Liver (tissue), 8 donors: ENCODE measurements at regions not wholly inside any gene's neighbourhood (a gene's known extent, or its start where the extent isn't known, plus 50 kb on each side); places are given as distances from the start of the nearest gene placed in this dataset.
"Not testable (repeated sequence)": the region's sequence is repeated elsewhere in the genome, so short reads cannot be mapped to it uniquely, and the experiment has no call there.

Experiments used
- DNase-seq: peaks from one replicate; pipeline ENCODE4 v3.0.0-alpha.2; 2017; ENCODE audit warnings: low spot score
- H3K27ac ChIP-seq, 2 donors: one replicate each; pipeline ENCODE4 v1.7.0; 2013; ENCODE audit warnings: inconsistent platforms in 2 of 2, low read length in 2 of 2, control low read depth in 1 of 2, low read depth in 1 of 2, mild to moderate bottlenecking in 1 of 2
- H3K27me3 ChIP-seq, 4 donors: one replicate each; pipeline versions ENCODE4 v1.6.1 to v1.7.0; 2013; ENCODE audit warnings: low read length in 3 of 4, inconsistent platforms in 1 of 4, mild to moderate bottlenecking in 1 of 4, moderate library complexity in 1 of 4; ENCODE audit not compliant: control insufficient read depth in 4 of 4, insufficient read depth in 4 of 4
- H3K36me3 ChIP-seq, 4 donors: one replicate each; pipeline versions ENCODE4 v1.6.1 to v1.7.0; 2013; ENCODE audit warnings: low read length in 3 of 4, mild to moderate bottlenecking in 3 of 4, low read depth in 1 of 4, moderate library complexity in 1 of 4; ENCODE audit not compliant: control insufficient read depth in 4 of 4, insufficient read depth in 3 of 4
- H3K4me1 ChIP-seq, 4 donors: one replicate each; pipeline versions ENCODE4 v1.6.1 to v1.7.0; 2013; ENCODE audit warnings: low read length in 3 of 4, mild to moderate bottlenecking in 3 of 4, moderate library complexity in 1 of 4; ENCODE audit not compliant: control insufficient read depth in 4 of 4, insufficient read depth in 4 of 4
- H3K4me3 ChIP-seq, 3 donors: one replicate each; pipeline versions ENCODE4 v1.6.1 to v1.7.0; 2013; ENCODE audit warnings: low read length in 3 of 3, control low read depth in 1 of 3, low read depth in 1 of 3, mild to moderate bottlenecking in 1 of 3
- H3K9ac ChIP-seq, 2 donors: one replicate each; pipeline ENCODE4 v1.7.0; 2013; ENCODE audit warnings: low read length in 2 of 2, mild to moderate bottlenecking in 2 of 2, moderate library complexity in 2 of 2, control low read depth in 1 of 2, low read depth in 1 of 2
- H3K9me3 ChIP-seq, 4 donors: one replicate each; pipeline versions ENCODE4 v1.6.1 to v1.7.0; 2013; ENCODE audit warnings: low read length in 3 of 4; ENCODE audit not compliant: control insufficient read depth in 4 of 4
- ATF3 ChIP-seq: IDR thresholded peaks from 2 replicates; pipeline ENCODE4 v1.6.1; 2016; ENCODE audit warnings: antibody characterized with exemption
- CTCF ChIP-seq: fragments of 150-350 bp; IDR thresholded peaks from 2 replicates; pipeline ENCODE4 v1.5.1; 2017; ENCODE audit warnings: improper control_type of control experiment, low read depth, low read length; ENCODE audit not compliant: missing input control
- EGR1 ChIP-seq, 2 donors: IDR thresholded peaks; 2 replicates each; pipeline ENCODE4 v1.6.1; 2016 to 2018; ENCODE audit warnings: antibody characterized with exemption in 2 of 2, low read depth in 2 of 2
- FOXA1 ChIP-seq: IDR thresholded peaks from 2 replicates; pipeline ENCODE4 v1.6.1; 2016; ENCODE audit warnings: antibody characterized with exemption
- FOXA2 ChIP-seq: IDR thresholded peaks from 2 replicates; pipeline ENCODE4 v1.6.1; 2016; ENCODE audit warnings: antibody characterized with exemption
- GABPA ChIP-seq, 2 donors: IDR thresholded peaks in 1 of 2; conservative IDR thresholded peaks in 1 of 2; 2 replicates each; pipeline ENCODE4 v1.6.1; 2016; ENCODE audit warnings: antibody characterized with exemption in 2 of 2, mild to moderate bottlenecking in 1 of 2, moderate library complexity in 1 of 2
- HNF4A ChIP-seq, 2 donors: conservative IDR thresholded peaks; 2 replicates each; pipeline ENCODE4 v1.6.1; 2016; ENCODE audit warnings: antibody characterized with exemption in 2 of 2, mild to moderate bottlenecking in 2 of 2
- HNF4G ChIP-seq: IDR thresholded peaks from 2 replicates; pipeline ENCODE4 v1.6.1; 2016; ENCODE audit warnings: antibody characterized with exemption
- JUND ChIP-seq, 2 donors: IDR thresholded peaks; 2 replicates each; pipeline ENCODE4 v1.6.1; 2016; ENCODE audit warnings: antibody characterized with exemption in 2 of 2
- MAX ChIP-seq: IDR thresholded peaks from 2 replicates; pipeline ENCODE4 v1.6.1; 2016; ENCODE audit warnings: antibody characterized with exemption
- NR2F2 ChIP-seq: IDR thresholded peaks from 2 replicates; pipeline ENCODE4 v1.6.1; 2016; ENCODE audit warnings: antibody characterized with exemption
- RAD21 ChIP-seq, 2 donors: IDR thresholded peaks; 2 replicates each; pipeline ENCODE4 v1.6.1; 2016; ENCODE audit warnings: antibody characterized with exemption in 2 of 2, mild to moderate bottlenecking in 2 of 2
- RXRA ChIP-seq, 2 donors: IDR thresholded peaks; 2 replicates each; pipeline ENCODE4 v1.6.1; 2017 to 2018; ENCODE audit warnings: antibody characterized with exemption in 2 of 2, mild to moderate bottlenecking in 1 of 2
- SP1 ChIP-seq: IDR thresholded peaks from 2 replicates; pipeline ENCODE4 v1.6.1; 2018; ENCODE audit warnings: antibody characterized with exemption, mild to moderate bottlenecking
- TAF1 ChIP-seq: conservative IDR thresholded peaks from 2 replicates; pipeline ENCODE4 v1.6.1; 2016; ENCODE audit warnings: antibody characterized with exemption, mild to moderate bottlenecking
- YY1 ChIP-seq: IDR thresholded peaks from 2 replicates; pipeline ENCODE4 v1.6.1; 2016; ENCODE audit warnings: antibody characterized with exemption, mild to moderate bottlenecking
- ZBTB33 ChIP-seq: IDR thresholded peaks from 2 replicates; pipeline ENCODE4 v1.6.1; 2016; ENCODE audit warnings: antibody characterized with exemption
- WGBS: extraction: QIAGEN DNeasy Blood & Tissue Kit; methylation state at CpG from one replicate; pipeline ENCODE4 v1.1.7; 2013; 5-methylcytosine and 5-hydroxymethylcytosine counted together
- donor health status: healthy.
- donor health status: healthy.
- donor health status: healthy.
- donor health status: healthy.
- donor health status: healthy.

- TF ChIP-seq HNF4G (no peak), FOXA2 (no peak), CTCF (peak; percentile 53), RXRA (IDR thresholded peaks at IDR 0.05) (no peak), EGR1 (IDR thresholded peaks at IDR 0.05; ENCODE audit: low read depth in 2 of 2) (no peak), TAF1 (no peak), ZBTB33 (no peak), NR2F2 (no peak), RAD21 (IDR thresholded peaks at IDR 0.05) (peak; percentile 82 to 90), JUND (IDR thresholded peaks at IDR 0.05) (no peak), HNF4A (conservative IDR thresholded peaks at IDR 0.05) (no peak), ATF3 (no peak), YY1 (no peak), SP1 (no peak), GABPA (IDR thresholded peaks at IDR 0.05 in 1 of 2, conservative IDR thresholded peaks at IDR 0.05 in 1 of 2) (no peak), FOXA1 (no peak), MAX (no peak)
- H3K9ac ChIP-seq, result no peak overlapping the region
Observed at GRCh38 chr5:102681403-102681983, 73.6 kb upstream of the PAM start.

GRCh38 chr5:102682101-102682647 is 72.9 kb upstream of the PAM start:
- Histone ChIP-seq H3K4me1 (peaks cover 0 to 6% (median 2%) of the 10 kb centered on the region in 4 donors), H3K27me3 (no peaks in the 10 kb centered on the region), H3K9me3 (no peaks in the 10 kb centered on the region), H3K36me3 (no peaks in the 10 kb centered on the region), H3K9ac (no peak overlapping the region), H3K27ac (no peak overlapping the region), H3K4me3 (no peak overlapping the region)
- no peak for TF ChIP-seq EGR1 (IDR thresholded peaks at IDR 0.05; ENCODE audit: low read depth in 2 of 2)
- TF ChIP-seq FOXA1, result no peak
- no peak for TF ChIP-seq SP1
- TF ChIP-seq NR2F2, result no peak
- TF ChIP-seq MAX, result no peak
- no peak for DNase-seq
- WGBS, result 95% methylated on average over 2 of the region's 2 CpGs

More at GRCh38 chr5:102681403-102681983, 73.6 kb upstream of the PAM start:
- no peaks in the 10 kb centered on the region for H3K27me3 ChIP-seq
- H3K9me3 ChIP-seq, result no peaks in the 10 kb centered on the region
- no peaks in the 10 kb centered on the region for H3K36me3 ChIP-seq
- WGBS, result 66% methylated on average over 2 of the region's 2 CpGs
- peaks cover 0 to 6% (median 2%) of the 10 kb centered on the region in 4 donors for H3K4me1 ChIP-seq
- H3K27ac ChIP-seq, result no peak overlapping the region
- peak; percentile 59 for DNase-seq
- no peak overlapping the region for H3K4me3 ChIP-seq

GRCh38 chr5:102688076-102688475 is 67.0 kb upstream of the PAM start:
- H3K36me3 ChIP-seq, DNase-seq, H3K4me1 ChIP-seq, H3K27me3 ChIP-seq, H3K9me3 ChIP-seq, H3K9ac ChIP-seq, H3K27ac ChIP-seq, H3K4me3 ChIP-seq: not testable (repeated sequence)
- WGBS, result 88% methylated on average over 7 of the region's 7 CpGs

GRCh38 chr5:102688581-102689342 is 66.3 kb upstream of the PAM start:
- WGBS, result 91% methylated on average over 14 of the region's 14 CpGs
- not testable (repeated sequence) for H3K9me3 ChIP-seq, H3K9ac ChIP-seq, DNase-seq, H3K27ac ChIP-seq, H3K27me3 ChIP-seq, H3K4me1 ChIP-seq, H3K4me3 ChIP-seq, H3K36me3 ChIP-seq
